GM12891 (cell line): ENCODE measurements at regions not wholly inside any gene's neighbourhood (a gene's known extent, or its start where the extent isn't known, plus 50 kb on each side); places are given as distances from the start of the nearest gene placed in this dataset.

Experiments
- DNase-seq: peaks from one replicate; pipeline ENCODE4 v3.0.0; 2011; ENCODE audit warnings: low spot score; ENCODE audit not compliant: insufficient read length
- FAIRE-seq: peaks from 2 replicates; lab custom pipeline; 2011; peaks lifted over from hg19 to GRCh38; lab: Jason Lieb, UNC
- PAX5 ChIP-seq: IDR thresholded peaks from 2 replicates; pipeline ENCODE4 v1.6.1; 2011; ENCODE audit warnings: low read length, moderate library complexity, mild to moderate bottlenecking; ENCODE audit not compliant: insufficient read depth, severe bottlenecking
- POLR2A ChIP-seq: IDR thresholded peaks from 2 replicates; pipeline ENCODE4 v1.6.1; 2011; ENCODE audit warnings: low read depth, low read length, control low read depth
- POLR2AphosphoS5 ChIP-seq: IDR thresholded peaks from 2 replicates; pipeline ENCODE4 v1.6.1; 2011; ENCODE audit warnings: low read depth, low read length, control low read depth
- POU2F2 ChIP-seq: IDR thresholded peaks from 2 replicates; pipeline ENCODE4 v1.6.1; 2011; ENCODE audit warnings: low read depth, mild to moderate bottlenecking, control low read depth, low read length, moderate library complexity
- SPI1 ChIP-seq: IDR thresholded peaks from 2 replicates; pipeline ENCODE4 v1.6.1; 2011; ENCODE audit warnings: low read depth, low read length, control low read depth
- TAF1 ChIP-seq: IDR thresholded peaks from 2 replicates; pipeline ENCODE4 v1.6.1; 2011; ENCODE audit warnings: low read depth, low read length, control low read depth

DNA sequence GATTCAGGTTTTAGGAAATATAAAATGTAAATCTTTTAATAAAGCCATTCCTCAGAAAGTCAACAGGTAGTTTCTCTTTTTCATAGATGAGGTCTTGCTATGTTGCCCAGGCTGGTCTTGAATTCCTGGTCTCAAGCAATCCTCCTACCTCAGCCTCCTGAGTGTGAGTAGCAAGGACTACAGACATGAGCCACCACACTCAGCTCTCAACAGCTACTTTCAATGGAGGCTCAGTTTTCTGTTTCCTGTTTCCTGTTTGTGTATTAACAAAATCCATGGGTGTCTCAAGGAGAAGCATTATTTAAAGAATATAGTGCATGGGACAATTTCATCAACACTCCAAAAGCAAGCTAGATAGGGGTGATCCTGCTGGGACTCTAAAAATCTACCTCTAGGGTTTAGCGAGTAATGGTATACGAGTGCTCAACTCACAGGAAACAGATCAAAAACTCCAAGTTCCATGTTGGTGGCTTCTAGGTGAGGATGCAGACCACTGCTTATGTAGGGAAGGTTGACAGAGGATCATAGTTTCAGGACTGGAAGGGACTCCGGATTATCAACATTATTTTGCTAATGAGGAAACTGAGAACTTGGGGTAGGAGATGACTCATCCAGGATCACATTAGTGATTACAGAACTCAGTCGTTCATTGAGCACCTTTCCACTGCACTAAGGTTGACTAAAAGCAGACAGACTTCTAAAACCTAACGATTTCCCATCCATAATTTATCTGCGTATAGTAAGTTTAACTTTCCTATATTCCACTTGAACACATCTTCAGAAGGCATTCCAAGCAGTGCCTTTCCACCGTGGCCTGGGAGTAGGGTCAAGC lies 61.7 kb upstream of the WIPF1 start:
- TF ChIP-seq POU2F2 (no peak), PAX5 (no peak), POLR2AphosphoS5 (no peak), SPI1 (no peak), TAF1 (no peak), POLR2A (no peak)
- FAIRE-seq: no peak
- DNase-seq: no peak

GRCh38 chr2:174656676-174657176 lies 59.1 kb upstream of the WIPF1 start:
- no peak for DNase-seq
- TF ChIP-seq TAF1: no peak
- TF ChIP-seq PAX5: no peak
- no peak for TF ChIP-seq POLR2A
- no peak for FAIRE-seq

DNA sequence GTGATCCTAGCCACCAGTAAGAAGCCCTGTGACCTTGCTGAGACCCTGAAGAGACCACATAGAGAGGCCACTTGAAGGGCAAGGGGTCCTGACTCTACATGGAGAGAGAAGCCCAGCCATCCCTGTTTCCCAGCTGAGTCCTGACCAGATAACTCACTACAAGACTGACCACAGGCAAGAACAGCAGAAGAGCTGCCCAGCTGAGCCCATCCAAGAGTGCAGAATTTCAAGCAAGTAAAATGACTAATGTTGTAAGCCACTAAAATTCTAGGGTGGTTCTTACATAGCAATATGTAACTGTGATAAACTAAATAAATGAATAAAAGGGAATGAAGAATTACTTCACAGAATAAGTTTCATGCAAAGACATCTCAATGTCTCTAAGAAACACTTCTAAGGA lies 58.4 kb upstream of the WIPF1 start:
- no peak for FAIRE-seq
- TF ChIP-seq TAF1: no peak
- TF ChIP-seq POLR2AphosphoS5: no peak
- no peak for TF ChIP-seq SPI1
- no peak for TF ChIP-seq POLR2A
- no peak for TF ChIP-seq POU2F2
- TF ChIP-seq PAX5: no peak
- no peak for DNase-seq

- TF ChIP-seq POLR2A (no peak), SPI1 (no peak), POU2F2 (no peak), PAX5 (no peak), POLR2AphosphoS5 (no peak), TAF1 (no peak)
- FAIRE-seq: no peak
- no peak for DNase-seq
These were observed 56.9 kb upstream of the WIPF1 start for GRCh38 chr2:174654419-174654941.

- no peak for DNase-seq
- TF ChIP-seq POLR2AphosphoS5: no peak
- TF ChIP-seq POLR2A: no peak
- TF ChIP-seq POU2F2: no peak
- TF ChIP-seq SPI1: no peak
- no peak for TF ChIP-seq TAF1
- no peak for TF ChIP-seq PAX5
- no peak for FAIRE-seq
These were observed 51.3 kb upstream of the WIPF1 start for GRCh38 chr2:174648896-174649295.
